HEK293T (cell line): ENCODE measurements at regions not wholly inside any gene's neighbourhood (a gene's known extent, or its start where the extent isn't known, plus 50 kb on each side); places are given as distances from the start of the nearest gene placed in this dataset.

Experiments used
- ARNT ChIP-seq: fragments of 450-650 bp; IDR thresholded peaks from 2 replicates; pipeline ENCODE4 v1.6.1; 2017; ENCODE audit warnings: mild to moderate bottlenecking
- BHLHE40 ChIP-seq: fragments of 450-650 bp; IDR thresholded peaks from 2 replicates; pipeline ENCODE4 v1.6.1; 2016; ENCODE audit warnings: mild to moderate bottlenecking, moderate library complexity, borderline replicate concordance
- ELF4 ChIP-seq: fragments of 450-650 bp; IDR thresholded peaks from 2 replicates; pipeline ENCODE4 v1.6.1; 2017; ENCODE audit warnings: antibody characterized with exemption
- FOXA1 ChIP-seq: fragments of 450-650 bp; IDR thresholded peaks from 2 replicates; pipeline ENCODE4 v1.6.1; 2016; ENCODE audit warnings: mild to moderate bottlenecking
- FOXK2 ChIP-seq: fragments of 450-650 bp; IDR thresholded peaks from 2 replicates; pipeline ENCODE4 v1.6.1; 2016; ENCODE audit warnings: mild to moderate bottlenecking
- FOXM1 ChIP-seq: fragments of 450-650 bp; IDR thresholded peaks from 2 replicates; pipeline ENCODE4 v1.6.1; 2017; ENCODE audit warnings: mild to moderate bottlenecking, borderline replicate concordance
- LEF1 ChIP-seq: fragments of 450-650 bp; IDR thresholded peaks from 2 replicates; pipeline ENCODE4 v1.6.1; 2017; ENCODE audit warnings: mild to moderate bottlenecking, borderline replicate concordance
- NFRKB ChIP-seq: fragments of 450-650 bp; IDR thresholded peaks from 2 replicates; pipeline ENCODE4 v1.6.1; 2016; ENCODE audit warnings: mild to moderate bottlenecking, moderate library complexity
- PKNOX1 ChIP-seq: fragments of 450-650 bp; IDR thresholded peaks from 2 replicates; pipeline ENCODE4 v1.6.1; 2016
- SP1 ChIP-seq: fragments of 450-650 bp; IDR thresholded peaks from 2 replicates; pipeline ENCODE4 v1.6.1; 2017
- SUZ12 ChIP-seq: fragments of 450-650 bp; IDR thresholded peaks from 2 replicates; pipeline ENCODE4 v1.6.1; 2016; ENCODE audit warnings: mild to moderate bottlenecking

GRCh38 chr6:12543953-12544352 is 172.6 kb upstream of the PHACTR1 start:
- TF ChIP-seq SP1 (no peak), FOXK2 (no peak), ARNT (no peak), NFRKB (no peak), FOXM1 (no peak), FOXA1 (no peak), LEF1 (no peak), SUZ12 (no peak), ELF4 (no peak), PKNOX1 (no peak), BHLHE40 (no peak)
